Tibial nerve (tissue), 3 donors: ENCODE measurements at regions not wholly inside any gene's neighbourhood (a gene's known extent, or its start where the extent isn't known, plus 50 kb on each side); places are given as distances from the start of the nearest gene placed in this dataset.

ENCODE experiments used
- POLR2A ChIP-seq, 2 donors: fragments of 450-650 bp; IDR thresholded peaks; one replicate each; pipeline ENCODE4 v1.6.1; 2017; ENCODE audit warnings: antibody characterized with exemption in 2 of 2, mild to moderate bottlenecking in 2 of 2, moderate library complexity in 2 of 2
- TF ChIP-seq, protein P1 (sequence below), 5 experiments: fragments of 200-600 bp in 3 of 5; fragments of 450-650 bp in 2 of 5; sonication (generic) in 3 of 5; IDR thresholded peaks; one replicate each; pipeline ENCODE4 v1.5.1; 2016 to 2019; ENCODE audit warnings: antibody characterized with exemption in 5 of 5, mild to moderate bottlenecking in 3 of 5, moderate library complexity in 2 of 5

- TF ChIP-seq, protein P1, sequence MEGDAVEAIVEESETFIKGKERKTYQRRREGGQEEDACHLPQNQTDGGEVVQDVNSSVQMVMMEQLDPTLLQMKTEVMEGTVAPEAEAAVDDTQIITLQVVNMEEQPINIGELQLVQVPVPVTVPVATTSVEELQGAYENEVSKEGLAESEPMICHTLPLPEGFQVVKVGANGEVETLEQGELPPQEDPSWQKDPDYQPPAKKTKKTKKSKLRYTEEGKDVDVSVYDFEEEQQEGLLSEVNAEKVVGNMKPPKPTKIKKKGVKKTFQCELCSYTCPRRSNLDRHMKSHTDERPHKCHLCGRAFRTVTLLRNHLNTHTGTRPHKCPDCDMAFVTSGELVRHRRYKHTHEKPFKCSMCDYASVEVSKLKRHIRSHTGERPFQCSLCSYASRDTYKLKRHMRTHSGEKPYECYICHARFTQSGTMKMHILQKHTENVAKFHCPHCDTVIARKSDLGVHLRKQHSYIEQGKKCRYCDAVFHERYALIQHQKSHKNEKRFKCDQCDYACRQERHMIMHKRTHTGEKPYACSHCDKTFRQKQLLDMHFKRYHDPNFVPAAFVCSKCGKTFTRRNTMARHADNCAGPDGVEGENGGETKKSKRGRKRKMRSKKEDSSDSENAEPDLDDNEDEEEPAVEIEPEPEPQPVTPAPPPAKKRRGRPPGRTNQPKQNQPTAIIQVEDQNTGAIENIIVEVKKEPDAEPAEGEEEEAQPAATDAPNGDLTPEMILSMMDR (IDR thresholded peaks at IDR 0.05) = no peak
- TF ChIP-seq POLR2A (IDR thresholded peaks at IDR 0.05) = no peak
Measured at GRCh38 chr21:21996891-21997290, 998.7 kb downstream of the NCAM2 start.
